ENCODE measurements at regions not wholly inside any gene's neighbourhood (a gene's known extent, or its start where the extent isn't known, plus 50 kb on each side); places are given as distances from the start of the nearest gene placed in this dataset.

- no peak for DNase-seq (ENCODE audit: low read depth, low spot score)
These were observed 72.3 kb upstream of the RFC3 start for GRCh38 chr13:33745370-33746324.

- no peak for DNase-seq (ENCODE audit: low read depth, low spot score)
These were observed 71.1 kb upstream of the RFC3 start for GRCh38 chr13:33746867-33747266.

DNA sequence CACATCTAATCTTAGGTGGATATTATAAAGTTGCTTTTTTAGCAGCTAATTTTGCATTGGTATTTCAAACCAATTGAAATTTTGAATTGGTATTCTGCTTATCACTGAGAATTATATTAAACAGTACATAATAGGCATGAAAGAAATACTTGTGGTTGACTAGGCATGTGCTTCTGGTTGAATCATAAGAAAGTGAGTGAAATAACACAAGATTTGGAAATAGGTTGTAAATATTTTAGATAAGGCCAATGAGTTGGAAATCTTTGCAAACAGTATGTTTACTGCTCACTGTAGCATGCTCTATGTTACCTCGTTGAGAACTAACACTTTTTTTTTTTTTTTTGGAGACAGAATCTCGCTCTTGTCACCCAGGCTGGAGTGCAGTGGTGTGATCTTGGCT lies 66.8 kb upstream of the RFC3 start:
- no peak for DNase-seq (ENCODE audit: low read depth, low spot score)

GRCh38 chr13:33752094-33752493 lies 65.9 kb upstream of the RFC3 start:
- no peak for DNase-seq (ENCODE audit: low read depth, low spot score)

GRCh38 chr13:33752597-33752996 lies 65.4 kb upstream of the RFC3 start:
- DNase-seq (ENCODE audit: low read depth, low spot score), result no peak

DNA sequence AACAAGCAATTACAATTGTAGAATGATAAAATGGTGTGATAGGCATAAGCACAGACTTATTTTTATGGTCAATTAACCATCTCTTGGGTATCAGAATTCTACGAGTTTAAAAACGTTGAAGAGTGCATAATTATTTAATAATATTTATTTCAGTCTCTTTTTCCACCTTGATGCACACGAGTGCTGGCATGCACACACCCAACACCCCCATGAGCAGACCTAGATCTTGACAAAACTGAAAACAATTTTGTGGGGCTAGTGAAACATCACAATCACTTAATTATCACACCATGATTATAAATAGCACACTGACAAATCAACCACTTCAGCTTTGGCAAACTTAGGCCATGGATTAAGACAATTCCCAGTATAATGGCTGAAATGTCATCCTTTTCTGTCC lies 61.0 kb upstream of the RFC3 start:
- no peak for DNase-seq (ENCODE audit: low read depth, low spot score)

GRCh38 chr13:33757713-33758112 lies 60.2 kb upstream of the RFC3 start:
- no peak for DNase-seq (ENCODE audit: low read depth, low spot score)

DNA sequence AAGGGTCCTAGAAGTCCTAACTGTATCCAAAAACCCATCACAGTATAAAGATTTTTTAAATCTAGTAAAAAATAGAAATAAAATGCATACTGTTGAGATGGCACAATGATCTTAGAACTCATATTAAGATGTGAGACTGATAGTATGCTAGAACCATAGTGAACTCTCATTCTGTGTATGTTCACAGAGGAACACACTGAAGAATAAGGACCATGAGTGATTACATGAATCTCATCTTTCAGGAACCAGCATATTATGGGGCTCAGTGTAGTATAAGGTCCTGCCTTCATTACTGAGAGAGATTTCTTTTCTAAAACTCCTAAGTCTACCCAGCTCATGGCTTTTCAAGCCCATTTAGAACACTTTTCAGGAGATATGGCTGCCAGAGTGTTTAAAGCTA lies 59.8 kb upstream of the RFC3 start:
- no peak for DNase-seq (ENCODE audit: low read depth, low spot score)

GRCh38 chr13:33761740-33762139 lies 56.2 kb upstream of the RFC3 start:
- DNase-seq (ENCODE audit: low read depth, low spot score), result peak; percentile 86

- no peak for DNase-seq (ENCODE audit: low read depth, low spot score)
These were observed 54.9 kb upstream of the RFC3 start for GRCh38 chr13:33763021-33763420.

DNA sequence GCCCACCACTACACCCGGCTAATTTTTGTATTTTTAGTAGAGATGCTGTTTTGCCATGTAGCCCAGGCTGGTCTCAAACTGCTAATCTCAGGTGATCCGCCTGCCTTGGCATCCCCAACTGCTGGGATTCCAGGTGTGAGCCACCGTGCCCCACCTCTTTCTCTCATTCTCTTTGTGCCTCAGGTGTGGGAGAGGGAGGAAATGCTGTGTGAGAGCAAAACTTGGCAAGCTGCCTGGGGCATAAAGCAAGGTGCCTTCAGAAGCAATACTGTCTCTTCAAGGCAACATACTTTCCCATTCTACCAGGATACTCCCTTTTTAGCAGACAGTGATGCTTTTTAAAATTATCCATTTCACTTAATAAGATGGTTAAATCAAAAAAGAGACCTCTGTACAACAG lies 53.2 kb upstream of the RFC3 start:
- no peak for DNase-seq (ENCODE audit: low read depth, low spot score)

DNA sequence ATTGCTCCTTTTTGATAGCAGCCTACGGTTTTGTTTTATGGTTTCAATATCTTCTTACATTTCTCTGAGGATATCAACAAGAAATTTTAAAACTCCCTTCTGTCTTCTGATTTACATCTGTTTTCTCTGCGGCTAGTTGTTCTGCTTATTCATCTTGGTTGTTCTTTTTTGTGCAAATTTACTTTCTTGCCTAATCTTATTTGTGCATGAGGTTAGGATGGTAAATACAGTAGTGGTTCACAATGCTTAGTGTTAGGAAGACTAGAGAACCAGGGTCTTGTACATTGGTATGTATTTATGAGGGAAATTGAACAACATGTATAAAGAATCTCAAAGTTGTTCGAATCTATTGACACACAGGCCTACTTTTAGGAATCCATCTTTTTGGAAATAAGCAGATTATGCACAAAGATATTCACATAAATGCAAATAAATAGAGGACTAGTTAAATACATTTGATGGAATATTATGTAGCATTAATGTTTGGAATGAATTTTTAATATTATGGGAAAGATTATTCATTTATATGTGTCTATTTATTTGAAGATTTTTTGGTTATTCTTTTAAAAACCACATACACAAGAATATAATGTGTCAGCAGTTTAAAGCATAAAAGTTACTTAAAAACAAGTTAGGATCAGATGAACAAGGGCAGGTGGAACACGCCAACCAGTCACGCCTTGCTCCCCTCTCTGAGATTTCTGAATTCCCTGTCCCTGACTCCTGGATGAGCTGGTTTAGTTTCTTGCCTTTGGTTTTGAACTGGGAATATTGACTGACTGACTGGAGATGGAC lies 51.4 kb upstream of the RFC3 start:
- DNase-seq (ENCODE audit: low read depth, low spot score), result no peak

DNA sequence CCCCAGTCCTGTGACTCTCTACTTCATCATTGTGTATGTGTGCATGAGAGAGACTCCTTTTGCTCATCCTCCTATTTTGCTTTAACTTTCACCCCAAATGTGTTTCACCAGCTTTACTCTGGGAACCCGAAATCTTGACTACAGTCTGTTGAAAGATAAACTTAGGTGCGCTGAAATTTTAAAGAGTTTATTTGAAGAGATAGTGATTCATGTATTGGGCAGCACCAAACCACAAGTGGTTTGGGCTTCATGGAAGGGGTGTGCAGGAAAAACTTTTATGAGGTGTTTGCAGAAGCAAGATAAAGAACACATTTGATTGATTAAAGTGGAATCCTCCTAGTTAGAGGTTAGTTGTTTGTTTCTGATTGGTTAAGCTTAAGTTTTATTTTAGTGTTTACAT lies 50.8 kb upstream of the RFC3 start:
- no peak for DNase-seq (ENCODE audit: low read depth, low spot score)
